ENCODE measurements at regions not wholly inside any gene's neighbourhood (a gene's known extent, or its start where the extent isn't known, plus 50 kb on each side); places are given as distances from the start of the nearest gene placed in this dataset.
A peak's percentile ranks its signal among the peaks of the same experiment; 100 is the strongest.

DNA sequence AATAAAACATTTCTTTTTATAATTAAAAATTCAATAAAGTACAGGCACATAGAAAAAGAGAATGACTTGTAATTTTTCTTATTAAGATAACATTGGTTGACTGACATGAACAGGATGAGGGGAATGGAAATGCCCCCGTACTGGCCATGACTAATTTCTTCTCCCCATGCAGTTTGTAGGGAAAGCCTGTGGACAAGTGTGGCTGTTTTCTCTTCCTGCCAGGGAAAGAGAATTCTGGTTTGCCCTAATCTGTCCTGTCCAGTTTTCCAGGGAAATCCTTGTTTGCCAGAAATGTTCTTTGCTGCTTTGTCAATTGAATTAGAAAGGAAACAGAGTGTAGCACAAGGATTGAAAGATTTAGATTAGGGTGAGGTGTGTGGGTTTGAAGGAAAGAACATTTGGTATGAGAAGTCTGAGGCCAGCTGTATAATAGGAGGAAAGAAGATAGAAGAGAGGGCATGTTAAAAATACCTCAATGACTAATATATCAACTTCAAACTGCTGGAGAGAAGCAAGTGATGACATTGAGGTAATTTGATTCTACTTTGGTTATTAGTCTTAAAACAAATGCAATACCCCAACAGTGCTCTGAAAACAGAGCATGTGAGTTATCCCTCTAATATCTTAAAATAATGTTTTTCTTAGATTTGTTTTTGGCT, 593.9 kb upstream of the ZNF804A start:
- no peak overlapping the region for H3K4me3 ChIP-seq (ENCODE audit: low read length)
- no peak overlapping the region for H3K9ac ChIP-seq (ENCODE audit: low read length)
- no peaks in the 10 kb centered on the region for H3K4me1 ChIP-seq (ENCODE audit: control insufficient read depth, insufficient read depth, low read length)
- peak; percentile 16 for DNase-seq (ENCODE audit: low read depth)
- H3K9me3 ChIP-seq (ENCODE audit: control insufficient read depth, low read length), result no peaks in the 10 kb centered on the region
- H3K36me3 ChIP-seq (ENCODE audit: control insufficient read depth, insufficient read depth, low read length, severe bottlenecking), result no peaks in the 10 kb centered on the region
- H3K27me3 ChIP-seq (replicated peaks; ENCODE audit: control insufficient read depth, insufficient read depth, low read length), result no peaks in the 10 kb centered on the region

GRCh38 chr2:184004948-184005672, 593.2 kb upstream of the ZNF804A start:
- DNase-seq (ENCODE audit: low read depth), result peak; percentile 2
- Histone ChIP-seq H3K36me3 (ENCODE audit: control insufficient read depth, insufficient read depth, low read length, severe bottlenecking) (no peaks in the 10 kb centered on the region), H3K4me3 (ENCODE audit: low read length) (no peak overlapping the region), H3K9ac (ENCODE audit: low read length) (no peak overlapping the region), H3K4me1 (ENCODE audit: control insufficient read depth, insufficient read depth, low read length) (no peaks in the 10 kb centered on the region), H3K27me3 (replicated peaks; ENCODE audit: control insufficient read depth, insufficient read depth, low read length) (no peaks in the 10 kb centered on the region), H3K9me3 (ENCODE audit: control insufficient read depth, low read length) (no peaks in the 10 kb centered on the region)

- no peak overlapping the region for H3K4me3 ChIP-seq (ENCODE audit: low read length)
- H3K9me3 ChIP-seq (ENCODE audit: control insufficient read depth, low read length), result no peaks in the 10 kb centered on the region
- no peaks in the 10 kb centered on the region for H3K27me3 ChIP-seq (replicated peaks; ENCODE audit: control insufficient read depth, insufficient read depth, low read length)
- H3K4me1 ChIP-seq (ENCODE audit: control insufficient read depth, insufficient read depth, low read length), result no peaks in the 10 kb centered on the region
- no peak overlapping the region for H3K9ac ChIP-seq (ENCODE audit: low read length)
- no peaks in the 10 kb centered on the region for H3K36me3 ChIP-seq (ENCODE audit: control insufficient read depth, insufficient read depth, low read length, severe bottlenecking)
- DNase-seq (ENCODE audit: low read depth), result no peak
Measured at GRCh38 chr2:184006998-184007397, 591.3 kb upstream of the ZNF804A start.

DNA sequence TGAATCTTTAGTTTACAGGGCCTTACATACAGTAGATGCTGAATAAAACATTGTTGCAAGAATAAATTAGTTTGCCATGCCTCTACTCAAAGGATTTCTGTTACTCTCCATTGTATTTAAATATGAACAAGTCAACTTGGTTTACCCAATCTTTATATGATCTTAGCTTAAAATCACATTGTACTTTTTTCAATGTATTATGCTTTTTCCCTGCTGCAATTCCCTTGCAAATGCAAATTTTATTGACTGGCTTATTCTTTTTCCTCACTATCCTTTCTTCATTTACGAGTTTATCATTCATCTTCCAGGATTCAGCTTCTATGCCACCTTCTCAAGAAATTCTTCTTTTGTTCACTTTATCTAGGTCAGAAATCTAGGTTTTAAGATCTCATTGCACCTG, 571.4 kb upstream of the ZNF804A start:
- Histone ChIP-seq H3K9me3 (ENCODE audit: control insufficient read depth, low read length) (no peaks in the 10 kb centered on the region), H3K9ac (ENCODE audit: low read length) (no peak overlapping the region), H3K4me1 (ENCODE audit: control insufficient read depth, insufficient read depth, low read length) (peaks cover 8% of the 10 kb centered on the region), H3K27me3 (replicated peaks; ENCODE audit: control insufficient read depth, insufficient read depth, low read length) (no peaks in the 10 kb centered on the region), H3K36me3 (ENCODE audit: control insufficient read depth, insufficient read depth, low read length, severe bottlenecking) (no peaks in the 10 kb centered on the region), H3K4me3 (ENCODE audit: low read length) (no peak overlapping the region)
- no peak for DNase-seq (ENCODE audit: low read depth)

- Histone ChIP-seq H3K36me3 (ENCODE audit: control insufficient read depth, insufficient read depth, low read length, severe bottlenecking) (no peaks in the 10 kb centered on the region), H3K9ac (ENCODE audit: low read length) (no peak overlapping the region), H3K4me1 (ENCODE audit: control insufficient read depth, insufficient read depth, low read length) (peaks cover 8% of the 10 kb centered on the region), H3K27me3 (replicated peaks; ENCODE audit: control insufficient read depth, insufficient read depth, low read length) (no peaks in the 10 kb centered on the region), H3K4me3 (ENCODE audit: low read length) (no peak overlapping the region), H3K9me3 (ENCODE audit: control insufficient read depth, low read length) (no peaks in the 10 kb centered on the region)
- no peak for DNase-seq (ENCODE audit: low read depth)
Measured at GRCh38 chr2:184030245-184030644, 568.1 kb upstream of the ZNF804A start.

DNA sequence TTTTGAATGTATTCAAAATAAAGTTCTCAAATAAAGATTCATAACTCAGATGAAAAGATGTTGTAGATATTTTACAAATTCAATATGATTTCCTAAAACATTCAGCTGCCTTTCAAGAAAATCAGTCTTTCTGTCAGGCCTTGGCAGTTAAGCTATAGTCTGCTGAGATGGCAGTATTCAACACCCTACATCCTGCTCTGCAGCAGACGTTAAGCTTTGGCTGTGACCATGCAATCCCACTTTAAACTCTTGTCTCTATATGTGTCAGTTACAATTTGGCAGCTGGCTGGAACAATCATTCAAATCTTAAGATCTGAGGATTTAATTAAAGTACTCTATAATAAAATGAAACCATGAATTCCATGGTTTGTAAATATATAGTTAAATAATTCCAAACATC, 567.3 kb upstream of the ZNF804A start:
- peaks cover 8% of the 10 kb centered on the region for H3K4me1 ChIP-seq (ENCODE audit: control insufficient read depth, insufficient read depth, low read length)
- no peaks in the 10 kb centered on the region for H3K36me3 ChIP-seq (ENCODE audit: control insufficient read depth, insufficient read depth, low read length, severe bottlenecking)
- no peak for DNase-seq (ENCODE audit: low read depth)
- H3K4me3 ChIP-seq (ENCODE audit: low read length), result no peak overlapping the region
- no peak overlapping the region for H3K9ac ChIP-seq (ENCODE audit: low read length)
- no peaks in the 10 kb centered on the region for H3K9me3 ChIP-seq (ENCODE audit: control insufficient read depth, low read length)
- H3K27me3 ChIP-seq (replicated peaks; ENCODE audit: control insufficient read depth, insufficient read depth, low read length), result no peaks in the 10 kb centered on the region

DNA sequence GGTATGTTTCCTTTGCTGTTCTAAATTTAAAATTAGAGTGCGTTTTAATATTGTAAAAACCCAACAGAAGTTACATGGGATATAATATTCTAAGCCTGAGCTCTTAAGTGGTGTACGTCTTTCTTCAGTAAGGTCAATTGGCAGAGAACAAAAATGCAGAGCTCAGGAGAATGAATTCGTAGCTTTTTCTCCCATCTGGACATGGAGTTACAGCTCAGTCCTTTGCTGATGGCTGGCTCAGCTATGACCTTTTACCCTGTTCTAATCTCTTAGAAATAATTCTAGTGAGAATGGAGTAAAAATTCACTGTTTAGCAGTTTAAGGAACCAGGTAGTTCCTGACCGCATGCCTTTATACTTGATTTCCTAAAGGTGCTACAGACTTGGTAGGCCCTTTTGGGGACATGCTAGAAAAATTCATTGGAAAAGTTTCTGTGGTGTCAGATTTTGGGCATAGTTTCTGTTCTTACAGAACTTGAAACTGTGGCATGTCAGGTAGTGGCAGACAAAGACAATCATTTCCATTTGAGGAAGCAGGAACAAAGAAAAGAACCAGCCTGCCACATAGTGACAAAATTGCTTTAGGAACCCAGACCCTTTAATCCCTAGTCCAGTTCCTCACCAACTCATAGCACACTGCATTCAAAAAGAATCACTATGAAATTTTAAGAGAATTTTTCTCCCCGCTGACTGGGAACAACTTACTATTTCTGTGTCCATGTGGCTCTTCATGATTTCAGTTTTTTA, 566.8 kb upstream of the ZNF804A start:
- H3K4me1 ChIP-seq (ENCODE audit: control insufficient read depth, insufficient read depth, low read length), result peaks cover 8% of the 10 kb centered on the region
- no peak overlapping the region for H3K9ac ChIP-seq (ENCODE audit: low read length)
- no peak for DNase-seq (ENCODE audit: low read depth)
- no peaks in the 10 kb centered on the region for H3K9me3 ChIP-seq (ENCODE audit: control insufficient read depth, low read length)
- no peaks in the 10 kb centered on the region for H3K36me3 ChIP-seq (ENCODE audit: control insufficient read depth, insufficient read depth, low read length, severe bottlenecking)
- H3K27me3 ChIP-seq (replicated peaks; ENCODE audit: control insufficient read depth, insufficient read depth, low read length), result no peaks in the 10 kb centered on the region
- H3K4me3 ChIP-seq (ENCODE audit: low read length), result no peak overlapping the region

GRCh38 chr2:184032983-184033382, 565.3 kb upstream of the ZNF804A start:
- no peak overlapping the region for H3K4me3 ChIP-seq (ENCODE audit: low read length)
- H3K36me3 ChIP-seq (ENCODE audit: control insufficient read depth, insufficient read depth, low read length, severe bottlenecking), result no peaks in the 10 kb centered on the region
- no peak overlapping the region for H3K9ac ChIP-seq (ENCODE audit: low read length)
- H3K4me1 ChIP-seq (ENCODE audit: control insufficient read depth, insufficient read depth, low read length), result peaks cover 8% of the 10 kb centered on the region
- H3K9me3 ChIP-seq (ENCODE audit: control insufficient read depth, low read length), result no peaks in the 10 kb centered on the region
- no peaks in the 10 kb centered on the region for H3K27me3 ChIP-seq (replicated peaks; ENCODE audit: control insufficient read depth, insufficient read depth, low read length)
- no peak for DNase-seq (ENCODE audit: low read depth)

DNA sequence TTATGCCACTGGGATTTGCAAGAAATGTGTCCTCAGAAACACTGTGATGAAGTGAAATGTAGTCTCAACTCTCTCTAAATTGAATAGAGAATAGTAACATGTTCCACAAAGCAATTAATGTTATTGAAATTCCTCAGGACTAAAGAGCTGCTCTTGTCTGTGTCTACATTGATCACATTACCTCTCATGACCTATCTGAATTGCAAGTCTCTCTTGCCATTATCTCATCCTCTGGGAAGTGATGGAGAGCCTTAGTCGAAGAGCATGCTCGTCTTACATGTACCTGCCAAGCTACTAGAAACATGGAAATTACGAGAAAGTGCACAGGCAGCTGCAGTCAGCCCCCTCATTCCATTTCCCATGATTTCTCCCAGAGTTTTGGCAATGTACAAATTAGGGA, 561.1 kb upstream of the ZNF804A start:
- H3K4me3 ChIP-seq (ENCODE audit: low read length), result no peak overlapping the region
- no peaks in the 10 kb centered on the region for H3K36me3 ChIP-seq (ENCODE audit: control insufficient read depth, insufficient read depth, low read length, severe bottlenecking)
- DNase-seq (ENCODE audit: low read depth), result no peak
- no peaks in the 10 kb centered on the region for H3K27me3 ChIP-seq (replicated peaks; ENCODE audit: control insufficient read depth, insufficient read depth, low read length)
- no peak overlapping the region for H3K9ac ChIP-seq (ENCODE audit: low read length)
- no peaks in the 10 kb centered on the region for H3K4me1 ChIP-seq (ENCODE audit: control insufficient read depth, insufficient read depth, low read length)
- H3K9me3 ChIP-seq (ENCODE audit: control insufficient read depth, low read length), result no peaks in the 10 kb centered on the region

DNA sequence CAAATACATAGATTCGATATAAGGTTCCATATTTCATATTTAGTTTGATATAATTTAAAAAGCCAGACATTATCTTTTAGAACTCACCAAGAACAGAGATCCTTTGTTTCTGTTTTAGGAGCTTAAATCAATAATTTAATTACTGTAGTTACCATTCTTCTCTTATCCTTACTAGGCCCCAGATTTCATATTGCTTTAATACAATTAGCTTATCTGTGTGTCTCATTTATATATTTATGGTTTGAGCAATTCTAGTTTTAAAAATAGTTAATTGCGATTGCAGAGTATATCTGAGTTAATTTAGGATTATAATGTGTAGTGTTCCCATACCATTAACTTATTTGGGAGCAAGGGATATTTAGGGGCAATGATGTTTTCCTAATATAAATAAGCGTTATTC, 558.8 kb upstream of the ZNF804A start:
- Histone ChIP-seq H3K27me3 (replicated peaks; ENCODE audit: control insufficient read depth, insufficient read depth, low read length) (no peaks in the 10 kb centered on the region), H3K4me3 (ENCODE audit: low read length) (no peak overlapping the region), H3K9ac (ENCODE audit: low read length) (no peak overlapping the region), H3K36me3 (ENCODE audit: control insufficient read depth, insufficient read depth, low read length, severe bottlenecking) (no peaks in the 10 kb centered on the region), H3K4me1 (ENCODE audit: control insufficient read depth, insufficient read depth, low read length) (no peaks in the 10 kb centered on the region), H3K9me3 (ENCODE audit: control insufficient read depth, low read length) (no peaks in the 10 kb centered on the region)
- no peak for DNase-seq (ENCODE audit: low read depth)

DNA sequence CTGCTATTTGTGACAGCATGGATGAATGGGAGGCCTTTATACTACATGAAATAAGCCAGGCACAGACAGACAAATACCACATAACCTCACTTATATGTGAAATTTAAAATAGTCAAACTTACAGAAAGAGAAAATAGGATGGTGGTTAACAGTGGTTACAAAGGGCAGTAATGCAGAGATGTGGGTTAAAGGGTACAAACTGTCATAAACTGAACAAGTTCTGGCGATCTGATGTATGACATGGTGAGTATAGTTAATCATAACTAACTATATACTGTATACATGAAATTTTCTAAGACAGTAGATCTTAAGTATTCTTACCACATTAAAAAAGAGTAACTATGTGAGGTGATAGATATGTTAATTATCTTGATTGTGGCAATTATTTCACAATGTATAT, 558.1 kb upstream of the ZNF804A start:
- Histone ChIP-seq H3K9me3 (ENCODE audit: control insufficient read depth, low read length) (no peaks in the 10 kb centered on the region), H3K4me3 (ENCODE audit: low read length) (no peak overlapping the region), H3K36me3 (ENCODE audit: control insufficient read depth, insufficient read depth, low read length, severe bottlenecking) (no peaks in the 10 kb centered on the region), H3K27me3 (replicated peaks; ENCODE audit: control insufficient read depth, insufficient read depth, low read length) (no peaks in the 10 kb centered on the region), H3K9ac (ENCODE audit: low read length) (no peak overlapping the region), H3K4me1 (ENCODE audit: control insufficient read depth, insufficient read depth, low read length) (no peaks in the 10 kb centered on the region)
- DNase-seq (ENCODE audit: low read depth), result no peak

Data from adipocyte (in vitro differentiated cells).